Limb (tissue), 2 donors: ENCODE measurements at regions not wholly inside any gene's neighbourhood (a gene's known extent, or its start where the extent isn't known, plus 50 kb on each side); places are given as distances from the start of the nearest gene placed in this dataset.
"Not testable (repeated sequence)": the region's sequence is repeated elsewhere in the genome, so short reads cannot be mapped to it uniquely, and the experiment has no call there.

Experiments used
- DNase-seq, 2 donors: peaks; one replicate each; pipeline ENCODE4 v3.0.0-alpha.2; 2016; ENCODE audit errors: extremely low spot score in 2 of 2

DNA sequence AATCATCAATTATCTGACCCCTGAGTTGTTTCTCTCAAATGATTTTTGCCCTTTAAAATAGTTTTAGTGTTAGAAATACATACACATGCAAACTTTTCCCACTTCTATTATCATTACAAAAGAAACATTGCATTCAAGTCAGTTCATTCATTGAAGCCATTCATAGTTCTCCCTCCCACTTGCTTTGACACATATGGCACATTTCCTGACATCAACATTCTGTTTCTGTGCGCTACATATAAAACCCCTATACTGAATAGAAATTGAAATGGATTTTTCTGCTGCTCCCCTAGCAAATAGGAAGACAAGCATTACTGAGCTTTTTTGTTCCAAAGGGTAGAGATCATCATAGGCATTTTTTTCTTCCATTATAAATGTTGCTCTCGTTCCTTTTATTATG lies 497.9 kb upstream of the PCDH10 start:
- no peak for DNase-seq

GRCh38 chr4:132660181-132660580 lies 488.9 kb upstream of the PCDH10 start:
- no peak for DNase-seq

DNA sequence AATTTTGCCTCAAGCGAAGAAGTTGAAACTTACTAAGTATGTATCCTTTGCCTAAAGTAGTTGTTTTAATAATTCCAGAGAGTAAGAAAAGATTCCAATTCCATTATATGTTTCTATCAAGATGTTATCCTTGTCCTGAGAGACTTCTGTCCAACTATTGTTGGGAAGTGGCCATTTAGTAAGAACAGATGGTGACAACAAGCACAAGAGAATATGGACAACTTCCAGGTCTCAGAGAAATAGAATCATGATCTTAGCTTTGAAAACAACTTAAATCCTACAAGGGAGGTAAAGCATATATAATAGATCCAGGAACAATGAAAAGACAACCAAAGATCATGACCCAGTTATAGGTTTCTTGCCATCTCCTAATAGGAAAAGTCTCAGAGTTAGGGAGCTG lies 486.6 kb upstream of the PCDH10 start:
- DNase-seq = no peak

DNA sequence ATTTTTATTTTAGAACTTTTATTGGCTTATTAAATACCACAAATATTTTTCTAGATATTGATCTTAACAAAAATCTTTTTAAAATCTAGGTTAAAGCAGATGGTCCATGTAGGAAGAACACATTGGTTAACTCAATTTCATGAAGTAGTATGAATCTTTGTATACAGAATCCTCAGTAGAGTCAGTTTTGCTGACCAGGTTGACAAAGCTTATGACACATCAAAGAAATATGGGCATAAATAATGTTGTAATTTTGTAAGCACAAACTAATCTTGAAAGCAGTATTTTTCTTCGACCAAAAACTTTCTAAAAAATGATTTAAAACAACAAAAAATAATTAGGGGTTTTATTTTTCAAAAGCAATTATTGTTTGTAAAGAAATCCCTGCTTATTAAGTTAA lies 479.3 kb upstream of the PCDH10 start:
- no peak for DNase-seq

GRCh38 chr4:132670557-132670956 lies 478.5 kb upstream of the PCDH10 start:
- no peak for DNase-seq

DNA sequence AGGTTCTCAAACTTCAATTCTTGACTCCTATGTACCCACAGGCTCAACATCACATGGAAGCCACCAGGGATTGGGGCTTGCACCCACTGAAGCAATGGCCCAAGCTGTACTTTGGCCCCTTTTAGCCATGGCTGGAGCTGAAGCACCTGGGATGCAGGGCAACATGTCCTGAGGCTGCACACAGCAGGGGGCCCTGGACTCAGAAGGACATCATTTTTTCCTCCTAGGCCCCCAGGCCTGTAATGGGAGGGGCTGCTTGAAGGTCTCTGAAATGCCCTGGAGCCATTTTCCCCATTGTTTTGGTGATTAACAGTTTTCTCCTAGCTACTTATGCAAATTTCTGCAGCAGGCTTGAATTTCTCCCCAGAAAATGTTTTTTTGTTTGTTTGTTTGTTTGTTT lies 465.1 kb upstream of the PCDH10 start:
- no peak for DNase-seq

DNA sequence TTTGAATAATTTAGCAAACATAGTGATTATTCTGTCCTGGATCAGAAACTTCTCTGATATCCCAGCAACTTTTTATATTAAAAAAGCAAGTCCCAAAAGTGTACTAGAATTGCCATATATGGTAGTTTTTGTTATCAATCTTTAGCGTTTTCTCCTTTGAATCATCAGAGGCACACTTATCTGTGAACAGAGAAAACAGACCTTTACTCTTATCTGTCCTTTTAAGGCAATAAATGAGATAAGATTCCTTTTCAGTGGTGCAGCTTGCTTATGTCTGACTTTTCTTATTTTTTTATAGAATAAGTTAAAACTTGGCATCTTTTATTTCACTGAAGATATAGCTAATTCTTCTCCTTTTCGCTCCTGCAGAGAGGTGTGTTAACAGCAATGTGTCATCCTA lies 458.1 kb upstream of the PCDH10 start:
- no peak for DNase-seq

DNA sequence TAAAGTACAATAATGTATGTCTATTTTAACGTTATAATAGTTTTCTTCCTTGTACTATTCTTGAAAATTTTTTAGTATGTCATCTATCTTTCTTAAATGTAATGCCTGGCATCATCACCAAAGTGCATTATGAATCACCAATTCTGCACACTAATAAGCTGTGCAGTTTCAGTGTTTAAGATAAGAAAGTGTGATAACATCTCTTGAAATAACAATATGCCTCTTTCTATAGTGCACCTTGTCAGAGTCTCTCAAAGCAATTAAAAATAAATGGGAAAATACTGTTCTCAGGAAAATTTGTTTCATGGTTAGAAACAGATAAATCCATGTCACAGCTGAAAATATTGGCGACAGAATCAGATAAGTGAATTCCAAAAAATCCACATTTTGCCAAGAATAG lies 457.4 kb upstream of the PCDH10 start:
- DNase-seq = no peak

GRCh38 chr4:132694775-132695174 lies 454.3 kb upstream of the PCDH10 start:
- DNase-seq = no peak

DNA sequence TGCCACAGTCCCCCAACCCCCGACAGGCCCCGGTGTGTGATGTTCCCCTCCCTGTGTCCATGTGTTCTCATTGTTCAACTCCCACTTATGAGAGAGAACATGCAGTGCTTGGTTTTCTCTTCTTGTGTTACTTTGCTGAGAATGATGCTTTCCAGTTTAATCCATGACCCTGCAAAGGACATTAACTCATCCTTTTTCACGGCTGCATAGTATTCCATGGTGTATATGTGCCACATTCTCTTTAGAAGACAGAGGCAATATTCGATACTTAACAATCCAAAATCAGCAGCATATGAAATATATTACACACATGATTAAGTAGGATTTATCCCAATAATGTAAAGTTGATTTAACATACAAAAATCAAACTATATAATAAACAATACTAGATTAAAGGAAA lies 451.6 kb upstream of the PCDH10 start:
- DNase-seq = not testable (repeated sequence)

DNA sequence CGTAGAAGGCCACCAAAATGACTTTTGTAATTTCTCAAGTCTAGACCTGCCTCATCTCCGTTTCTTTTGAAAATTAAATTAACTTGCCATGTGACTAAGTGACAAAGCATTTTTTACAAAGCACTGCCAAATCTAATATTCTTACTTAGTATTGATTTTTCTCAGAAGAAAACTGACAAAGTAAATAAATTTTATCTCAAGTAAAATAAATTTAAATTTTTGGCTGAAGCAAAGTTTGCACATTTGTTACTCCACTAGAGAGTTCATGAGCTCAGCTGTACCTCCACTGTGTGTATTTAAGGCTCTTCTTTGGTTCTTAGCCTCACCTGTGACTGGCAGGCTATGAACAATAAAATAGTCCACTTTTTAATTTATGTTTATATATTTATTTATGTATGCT lies 441.1 kb upstream of the PCDH10 start:
- DNase-seq = no peak

DNA sequence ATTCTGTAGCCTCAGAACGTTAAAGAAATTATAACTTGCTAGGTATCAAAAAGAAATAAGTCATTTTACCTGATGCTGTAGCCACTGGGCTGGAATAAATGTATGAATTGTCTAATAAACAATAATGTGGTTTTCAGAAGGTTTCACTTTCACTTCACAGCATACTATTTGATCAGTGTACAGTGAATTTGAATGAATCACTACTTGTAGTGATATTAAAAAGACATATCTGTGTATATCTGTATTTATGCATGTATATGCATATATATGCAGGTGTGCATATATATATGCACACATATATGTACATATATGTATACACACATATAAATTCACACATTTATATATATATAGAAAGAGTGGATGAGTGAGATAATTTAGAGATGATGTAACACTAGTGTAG lies 440.0 kb upstream of the PCDH10 start:
- no peak for DNase-seq

GRCh38 chr4:132710971-132711370 lies 438.1 kb upstream of the PCDH10 start:
- DNase-seq = no peak

DNA sequence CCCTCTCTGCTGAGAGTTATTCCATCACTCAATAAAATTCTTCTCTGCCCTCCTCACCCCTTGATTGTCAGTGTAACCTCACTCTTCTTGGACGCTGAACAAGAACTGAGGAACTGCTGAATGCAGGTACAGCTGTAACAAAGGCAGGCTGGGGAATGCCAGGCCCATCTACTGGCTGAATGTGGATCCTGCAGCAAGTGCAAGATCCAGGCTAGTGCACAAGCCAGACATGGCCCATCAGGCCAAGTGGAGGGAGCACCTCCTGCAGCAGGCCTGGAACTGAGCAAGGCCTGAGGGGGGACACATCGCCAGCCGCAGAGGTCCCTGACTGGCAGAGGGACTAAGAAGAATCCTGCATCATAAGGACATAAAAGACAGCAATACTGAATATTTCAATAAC lies 411.8 kb upstream of the PCDH10 start:
- DNase-seq = no peak

GRCh38 chr4:132759199-132759780 lies 389.8 kb upstream of the PCDH10 start:
- no peak for DNase-seq

DNA sequence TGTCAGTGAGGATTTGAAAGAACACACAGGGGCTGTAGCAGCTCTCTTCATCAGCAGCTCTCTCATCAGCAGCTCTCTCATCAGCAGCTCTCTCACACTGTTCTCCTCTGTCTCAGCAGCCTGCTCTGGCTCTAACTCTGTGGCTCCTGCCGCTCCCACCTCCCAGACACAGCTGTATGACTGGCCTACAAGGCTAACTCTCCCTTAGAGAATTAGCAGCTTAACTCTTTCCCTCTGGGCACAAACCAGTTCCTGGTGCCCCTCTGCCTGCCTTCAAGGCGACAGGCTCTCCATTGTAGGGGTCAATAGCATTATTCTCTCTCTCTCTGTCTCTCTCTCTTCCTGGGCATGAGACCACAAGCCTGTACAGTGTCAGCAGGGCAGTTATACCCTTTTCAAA lies 385.6 kb upstream of the PCDH10 start:
- DNase-seq = no peak

DNA sequence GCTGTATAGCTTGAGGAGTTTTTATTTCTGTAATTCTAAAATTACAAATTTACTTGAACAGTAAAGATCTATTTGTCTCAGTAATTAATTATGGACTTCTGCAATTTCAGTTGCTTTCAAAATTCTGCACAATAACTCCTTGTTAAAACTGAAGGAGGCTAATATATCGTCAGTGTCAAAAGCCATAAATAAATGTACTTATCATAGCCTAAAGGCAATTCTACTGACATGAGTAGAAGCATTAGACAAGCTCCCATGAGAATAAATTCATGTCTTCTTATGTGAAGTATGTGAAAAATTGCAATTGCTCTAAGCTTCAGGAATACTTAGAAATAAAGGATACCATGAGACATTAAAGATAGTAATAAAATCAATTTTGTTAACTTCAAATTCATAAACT lies 381.2 kb upstream of the PCDH10 start:
- no peak for DNase-seq

DNA sequence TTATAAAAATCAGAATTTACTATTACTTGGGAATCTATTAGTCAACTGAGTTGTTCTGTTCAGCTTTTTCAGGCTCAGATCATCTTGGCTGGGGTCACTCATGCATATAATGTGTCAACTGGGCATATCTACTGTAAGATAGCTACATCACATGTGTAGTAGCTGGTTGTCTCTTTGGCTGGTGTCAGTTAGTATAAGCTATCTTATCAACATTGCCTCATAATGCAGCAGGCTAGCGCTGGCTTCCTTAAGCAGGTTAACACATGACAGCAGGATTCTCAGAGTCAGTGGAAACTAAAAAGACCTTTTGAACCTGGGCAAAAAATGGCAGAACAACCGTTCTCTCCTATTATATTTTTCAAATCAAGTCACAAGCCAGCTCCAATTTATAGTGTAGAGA lies 378.3 kb upstream of the PCDH10 start:
- no peak for DNase-seq

DNA sequence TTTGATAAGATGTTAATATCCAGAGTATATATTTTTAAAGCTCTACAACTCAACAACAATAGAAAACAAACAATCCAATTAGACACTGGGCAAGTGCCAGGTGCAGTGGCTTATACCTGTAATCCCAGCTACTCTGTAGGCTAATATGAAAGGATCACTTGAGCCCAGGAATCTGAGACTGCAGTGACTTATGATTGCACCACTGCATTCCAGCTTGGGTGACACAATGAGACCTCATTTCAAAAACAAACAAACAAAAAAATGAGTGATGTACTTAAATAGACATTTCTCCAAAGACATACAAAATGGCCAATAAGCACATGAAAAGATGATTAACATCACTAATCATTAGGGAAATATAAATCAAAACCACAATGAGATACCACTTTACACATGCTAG lies 356.8 kb upstream of the PCDH10 start:
- DNase-seq = no peak

DNA sequence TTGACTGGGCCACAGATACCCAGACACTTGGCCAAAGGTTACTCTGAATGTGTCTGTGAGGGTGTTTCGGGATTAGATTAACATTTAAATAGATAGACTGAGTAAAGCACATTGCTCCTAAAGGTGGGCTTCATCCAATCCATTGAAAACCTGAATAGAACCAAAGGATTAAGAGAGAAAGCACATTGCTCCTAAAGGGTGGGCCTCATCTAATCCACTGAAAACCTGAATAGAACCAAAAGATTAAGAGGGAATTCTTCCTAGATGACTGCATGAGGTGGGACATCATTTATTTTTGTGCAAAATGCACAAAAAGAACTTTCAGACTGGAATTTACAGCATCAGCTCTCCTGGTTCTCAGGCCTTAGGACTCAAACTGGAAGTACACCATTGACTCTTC lies 351.2 kb upstream of the PCDH10 start:
- no peak for DNase-seq

- DNase-seq = no peak
Observed at GRCh38 chr4:132809298-132810032, 339.6 kb upstream of the PCDH10 start.

DNA sequence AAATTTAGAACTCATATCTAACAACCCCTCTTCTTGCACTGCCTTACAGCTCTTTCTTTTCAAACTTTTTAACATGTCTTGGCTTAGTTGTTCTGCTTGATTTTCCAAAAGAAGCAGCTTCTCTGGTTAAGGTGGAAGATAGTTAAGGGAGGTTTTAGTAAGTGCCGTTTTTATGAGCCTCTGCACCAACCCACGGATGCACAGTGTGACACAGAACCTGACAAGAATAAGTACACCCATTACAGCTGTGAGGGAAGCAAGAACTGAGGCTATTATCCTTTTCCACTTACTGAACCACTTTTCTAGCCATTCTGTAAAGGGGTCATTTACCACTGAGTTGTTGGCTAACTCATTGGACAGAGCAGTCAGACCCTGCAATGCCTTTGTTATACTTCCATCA lies 336.0 kb upstream of the PCDH10 start:
- DNase-seq = not testable (repeated sequence)

DNA sequence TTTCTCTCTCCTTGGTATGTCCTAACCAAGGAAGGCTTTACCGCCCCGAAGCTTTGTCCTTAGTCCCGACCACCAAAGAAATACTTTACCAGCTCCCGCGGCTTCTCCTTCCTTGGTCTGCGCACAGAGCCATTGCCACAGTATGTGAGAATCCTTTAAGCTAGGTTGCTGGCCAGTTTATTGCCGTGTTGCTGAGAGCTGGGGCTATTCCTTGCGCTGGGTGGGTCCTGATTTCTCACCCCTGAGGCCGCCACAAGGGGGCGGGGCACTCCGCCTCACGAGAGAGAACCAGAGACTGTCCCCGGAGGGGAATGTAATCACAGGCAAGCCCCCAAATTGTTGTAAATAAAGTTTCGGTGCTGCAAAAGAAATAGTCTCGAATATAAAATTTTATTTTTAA lies 331.0 kb upstream of the PCDH10 start:
- no peak for DNase-seq

- no peak for DNase-seq
Observed at GRCh38 chr4:132823419-132823818, 325.7 kb upstream of the PCDH10 start.
